Stimulated activated CD4-positive, alpha-beta T cell treated with anti-CD3 and anti-CD28 coated beads, Interleukin-4, amount 100 ng/mL, for 1 hour (primary cell): ENCODE measurements at regions not wholly inside any gene's neighbourhood (a gene's known extent, or its start where the extent isn't known, plus 50 kb on each side); places are given as distances from the start of the nearest gene placed in this dataset.

Experiments used
- DNase-seq: peaks from one replicate; pipeline ENCODE4 v3.0.0-alpha.2; 2020

DNA sequence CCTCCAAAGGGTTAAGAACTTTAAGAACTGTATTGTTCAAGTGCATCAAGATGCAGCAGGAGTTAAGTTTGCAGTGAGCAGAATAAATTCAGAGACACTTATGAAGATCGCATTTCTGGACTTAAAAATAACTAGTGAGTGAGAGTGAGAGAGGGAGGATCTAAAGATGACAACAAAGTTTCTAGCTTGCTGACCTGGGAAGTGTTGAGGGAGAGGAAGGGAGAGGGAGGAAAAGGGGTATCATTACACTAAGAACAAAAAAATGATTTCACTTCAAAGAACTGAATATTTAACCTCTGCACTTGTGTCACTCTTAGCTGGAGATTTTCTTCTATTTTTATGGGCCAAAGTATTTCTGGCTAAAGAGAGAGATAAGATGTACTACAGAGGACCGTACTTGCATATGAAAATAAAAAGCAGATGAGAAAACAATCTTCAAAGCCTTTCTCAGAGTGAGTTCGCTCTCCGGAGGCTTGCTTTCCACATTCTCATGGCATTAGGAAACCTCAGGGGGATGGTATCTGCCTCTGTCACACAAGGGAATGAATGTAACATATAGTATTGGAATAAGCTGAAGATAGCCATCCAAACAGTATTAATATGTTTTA lies 91.4 kb upstream of the TJP1 start:
- DNase-seq, result no peak

DNA sequence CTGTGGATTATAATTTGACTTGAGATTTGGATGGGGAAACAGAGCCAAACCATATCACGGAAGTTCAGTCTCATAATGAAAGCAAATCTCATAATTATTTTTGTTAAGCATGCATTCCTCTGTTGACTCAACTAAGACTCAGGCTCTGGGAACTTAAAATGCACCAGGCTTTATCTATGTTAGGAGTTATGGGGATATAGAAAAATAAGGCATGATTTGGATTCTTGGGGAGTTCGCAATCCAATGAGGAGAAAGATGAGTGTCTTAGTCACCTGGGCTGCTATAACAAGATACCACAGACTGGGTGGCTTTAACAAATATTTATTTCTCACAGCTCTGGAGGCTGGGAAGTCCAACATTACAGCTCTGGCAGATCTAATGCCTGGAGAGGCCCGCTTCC lies 89.4 kb upstream of the TJP1 start:
- DNase-seq, result no peak

DNA sequence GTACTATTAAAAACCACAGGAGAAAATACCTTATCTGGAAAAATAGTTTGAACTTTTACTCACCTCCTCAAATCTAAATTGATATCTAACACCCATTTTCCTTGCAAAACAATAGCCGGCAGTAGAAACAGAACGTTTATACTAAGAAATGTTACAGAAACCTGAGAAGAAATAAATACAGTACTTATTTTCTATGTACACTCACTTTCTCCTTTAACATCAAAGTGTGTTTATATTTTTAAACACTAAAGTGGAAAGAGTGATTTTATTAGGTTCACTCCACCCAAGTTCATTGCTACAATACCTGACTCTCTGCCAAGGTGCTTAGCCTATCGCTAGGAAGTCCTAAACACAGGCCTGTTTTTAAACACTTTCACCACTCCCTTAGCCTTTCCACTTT lies 87.8 kb upstream of the TJP1 start:
- DNase-seq, result no peak

DNA sequence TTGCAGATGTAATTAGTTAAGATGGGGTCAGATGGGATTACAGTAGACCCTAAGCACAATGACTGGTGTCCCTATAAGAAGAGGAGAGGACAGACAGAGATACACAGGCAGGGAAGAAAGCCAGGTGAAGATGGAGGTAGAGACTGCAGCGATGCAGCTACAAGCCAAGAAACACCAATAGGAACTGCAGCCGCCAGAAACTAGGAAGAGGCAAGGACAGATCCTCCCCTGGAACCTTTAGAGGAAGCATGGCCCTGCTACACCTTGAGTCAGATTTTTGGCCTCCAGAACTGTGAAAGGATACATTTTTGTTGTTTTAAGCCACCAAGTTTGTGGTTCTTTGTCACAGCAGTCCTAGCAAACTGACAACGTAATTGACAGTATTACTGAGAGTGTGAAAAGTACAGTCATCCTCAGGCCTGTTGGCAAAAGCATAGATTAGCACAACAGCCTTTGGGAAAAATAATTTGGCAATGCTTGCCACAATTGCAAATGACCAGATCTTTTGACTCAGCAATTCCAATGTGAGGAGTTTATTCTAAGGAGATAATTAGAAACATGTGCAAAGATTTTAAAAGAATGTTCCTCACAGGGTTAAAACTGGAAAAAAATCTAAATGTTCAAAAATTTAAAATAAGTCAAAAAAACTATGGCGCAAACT lies 82.6 kb upstream of the TJP1 start:
- DNase-seq, result no peak

DNA sequence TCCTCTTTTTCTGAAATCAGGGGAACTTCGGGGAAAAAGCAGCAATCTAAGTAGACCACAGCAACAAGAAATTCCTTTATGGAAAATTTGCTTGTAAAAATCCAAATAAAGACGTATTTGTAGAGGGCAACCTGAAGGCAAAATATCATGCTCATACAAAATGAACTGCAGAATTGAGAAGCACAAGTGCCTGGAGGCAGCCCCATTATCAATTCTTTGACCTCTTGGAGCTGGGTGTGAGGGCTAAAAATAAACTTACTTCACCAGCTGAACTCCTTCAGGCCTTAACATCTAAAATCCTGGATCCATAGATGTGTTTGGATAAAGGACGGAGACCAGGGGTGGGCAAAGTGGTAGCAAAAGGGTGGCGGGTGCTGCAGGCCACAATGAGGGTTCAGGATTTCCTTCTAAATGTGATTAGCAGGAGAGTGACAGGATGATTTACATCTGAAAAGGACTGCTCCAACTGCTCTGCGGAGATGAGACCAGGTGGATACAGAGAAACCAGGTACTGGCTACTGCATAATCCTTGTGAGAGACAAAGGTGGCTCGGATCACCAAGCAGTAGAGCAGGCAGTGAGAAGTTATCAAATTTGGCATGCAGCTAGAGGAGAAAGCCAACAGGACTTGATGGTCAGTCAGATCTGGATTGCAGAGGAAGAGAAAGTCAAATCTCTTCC lies 81.7 kb upstream of the TJP1 start:
- no peak for DNase-seq

DNA sequence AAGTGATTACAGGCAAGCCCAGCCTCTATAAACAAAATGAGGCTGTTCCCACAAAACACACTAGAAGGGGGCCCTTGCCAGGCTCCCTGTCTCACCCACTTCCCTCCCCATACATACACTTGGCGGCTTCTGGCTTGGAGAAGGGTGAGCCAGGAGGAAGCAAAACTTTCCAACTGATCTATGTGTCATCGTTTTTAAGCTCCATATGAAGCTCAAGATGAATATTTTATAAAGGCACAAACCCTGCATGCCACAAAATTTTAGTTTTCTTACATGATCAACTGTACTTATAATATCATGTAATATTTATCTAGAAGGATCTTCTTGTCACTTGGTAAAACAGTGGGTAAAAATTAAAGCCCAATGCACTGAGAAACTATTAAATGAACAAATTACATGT lies 80.8 kb upstream of the TJP1 start:
- no peak for DNase-seq

DNA sequence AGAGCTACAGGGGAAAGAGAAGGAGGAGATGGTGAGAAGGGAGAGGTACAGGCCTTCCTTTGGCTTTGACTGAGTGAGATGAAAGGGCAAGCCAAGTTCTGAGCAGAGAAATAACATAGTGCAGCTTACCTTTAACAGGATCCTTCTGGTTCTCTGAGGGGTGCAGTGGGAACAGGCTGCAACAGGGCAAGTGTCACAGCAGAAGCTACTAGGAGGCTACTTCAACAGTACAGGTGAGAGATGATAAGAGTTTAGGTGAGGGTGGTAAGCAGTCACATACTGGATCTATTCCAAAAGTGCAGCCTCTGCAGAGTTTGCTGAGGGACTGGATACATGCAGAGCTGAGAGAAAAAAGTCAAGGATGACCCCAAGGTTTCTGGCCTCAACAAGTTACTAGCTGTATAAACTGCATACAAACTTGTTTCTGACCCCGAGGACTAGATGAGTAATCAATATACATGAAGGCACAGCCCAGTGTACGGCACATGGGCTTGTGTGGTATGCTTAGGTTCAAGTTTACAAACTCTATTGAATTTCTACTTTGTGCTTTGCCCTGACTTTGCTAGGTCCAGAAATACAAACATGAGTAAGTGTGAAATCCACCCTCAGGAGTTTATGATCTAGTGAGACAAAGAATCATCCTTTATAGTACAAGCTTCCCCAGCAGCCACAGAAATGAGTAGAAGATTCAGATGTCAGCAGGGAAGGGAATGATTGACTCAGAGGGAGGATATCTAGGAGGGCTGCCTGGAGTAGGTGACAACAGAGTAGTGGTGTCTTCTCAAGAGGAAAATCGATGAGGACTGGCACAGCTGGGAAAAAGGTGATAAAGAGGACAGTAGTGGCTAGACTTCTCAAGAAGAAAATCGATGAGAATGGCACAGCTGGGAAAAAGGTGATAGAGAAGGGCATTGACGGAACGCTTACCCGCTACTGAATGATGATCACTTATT lies 78.2 kb upstream of the TJP1 start:
- DNase-seq, result no peak

DNA sequence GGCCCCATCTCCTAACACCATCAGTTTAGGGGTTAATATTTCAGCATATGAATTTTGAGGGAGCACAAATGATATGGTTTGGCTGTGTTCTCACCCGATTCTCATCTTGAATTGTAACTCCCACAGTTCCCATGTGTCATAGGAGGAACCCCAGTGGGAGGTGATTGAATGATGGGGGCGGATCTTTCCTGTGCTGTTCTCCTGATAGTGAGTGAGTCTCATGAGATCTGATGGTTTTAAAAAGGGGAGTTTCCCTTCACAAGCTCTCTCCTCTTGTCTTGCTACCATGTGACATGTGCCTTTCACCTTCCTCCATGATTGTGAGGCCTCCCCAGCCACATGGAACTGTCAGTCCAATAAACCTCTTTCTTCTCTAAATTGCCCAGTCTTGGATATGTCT lies 73.8 kb upstream of the TJP1 start:
- DNase-seq, result no peak

DNA sequence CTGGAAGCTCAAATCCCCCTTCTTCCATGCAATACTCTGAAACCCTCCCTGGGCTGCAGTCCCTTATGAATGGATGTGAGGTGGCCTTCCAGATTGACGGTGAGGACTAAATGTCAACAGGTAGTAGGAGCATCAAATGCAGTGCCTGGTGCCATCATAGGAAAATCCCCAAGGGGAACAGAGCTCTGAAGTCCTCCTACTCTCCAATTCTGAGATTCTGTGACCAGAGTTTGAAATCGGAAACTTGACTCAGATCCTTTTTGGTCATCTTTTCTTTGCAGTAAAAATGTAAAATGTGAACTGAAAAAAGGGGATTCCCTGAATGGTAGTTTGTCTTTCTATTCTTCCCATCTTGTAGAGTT lies 68.8 kb upstream of the TJP1 start:
- no peak for DNase-seq

DNA sequence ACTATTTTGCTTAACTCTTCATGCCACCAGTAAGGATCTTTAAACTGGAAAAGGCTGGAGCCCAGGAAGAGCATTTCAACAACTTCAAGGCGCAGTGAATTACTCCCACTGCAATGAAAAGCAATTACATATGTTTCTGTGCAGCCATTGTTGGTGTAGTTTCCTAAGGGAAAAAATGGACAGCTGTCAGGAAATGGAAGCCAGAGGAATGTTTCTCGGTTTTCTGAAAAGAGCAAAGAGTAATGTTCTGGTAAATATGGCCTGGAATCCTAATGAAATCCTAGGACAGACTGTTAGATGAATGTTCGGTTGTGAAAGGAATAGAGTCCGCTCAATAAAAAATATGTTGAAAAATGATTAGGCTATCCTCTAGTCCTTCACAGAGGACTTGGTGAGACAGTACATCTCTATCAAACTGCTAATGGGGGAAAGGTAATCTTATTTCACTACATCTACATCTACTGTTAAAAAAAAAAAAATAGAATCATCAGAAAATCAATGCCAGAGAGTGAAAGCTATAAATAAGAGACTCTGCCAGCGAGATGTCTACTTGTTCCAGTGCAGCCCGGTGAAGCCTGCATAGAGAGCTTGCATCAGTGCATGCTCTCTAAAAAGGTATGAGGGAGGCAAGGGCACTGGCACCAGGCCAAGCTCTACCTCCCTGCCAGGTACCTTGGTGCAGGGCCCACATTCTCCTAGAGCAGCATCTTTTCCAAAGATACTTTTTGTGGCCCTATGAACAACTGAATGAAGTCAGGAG lies 68.2 kb upstream of the TJP1 start:
- DNase-seq, result no peak

DNA sequence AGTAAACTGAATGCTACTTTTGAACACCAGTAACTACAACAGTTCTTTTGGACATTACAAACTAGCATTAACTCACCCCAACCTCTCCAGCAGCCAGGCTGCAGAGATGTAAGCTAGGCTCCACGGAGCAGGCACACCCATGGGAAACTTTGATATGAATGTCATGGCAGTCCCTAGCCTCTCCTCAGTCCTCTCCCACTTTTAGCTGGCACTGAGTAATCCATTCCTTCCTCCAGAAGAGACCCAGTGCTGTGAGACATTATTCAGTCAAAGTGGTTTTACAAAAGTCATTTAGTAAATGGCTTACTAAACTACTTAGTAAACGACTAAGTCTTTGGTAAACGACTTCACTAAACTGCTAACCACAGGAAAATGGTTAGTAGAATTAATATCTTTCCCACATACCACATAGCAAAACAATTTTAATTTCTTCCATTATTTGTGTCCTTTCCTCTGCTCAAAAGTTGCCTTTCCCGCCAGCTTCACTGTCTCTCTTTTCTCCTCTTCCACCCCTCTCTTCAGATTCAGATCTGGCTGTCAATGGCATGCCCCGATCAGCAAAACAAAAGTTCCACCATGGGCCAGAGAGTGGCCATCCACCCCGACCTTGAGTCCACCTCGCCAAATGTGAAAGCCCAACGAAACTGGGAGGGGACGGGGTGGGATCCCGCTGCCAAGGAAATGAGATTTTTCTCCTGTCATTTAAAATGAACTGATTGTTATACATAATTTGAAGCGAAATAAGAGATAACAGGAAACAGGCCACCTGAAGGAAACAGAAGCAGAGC lies 67.5 kb upstream of the TJP1 start:
- DNase-seq, result no peak

DNA sequence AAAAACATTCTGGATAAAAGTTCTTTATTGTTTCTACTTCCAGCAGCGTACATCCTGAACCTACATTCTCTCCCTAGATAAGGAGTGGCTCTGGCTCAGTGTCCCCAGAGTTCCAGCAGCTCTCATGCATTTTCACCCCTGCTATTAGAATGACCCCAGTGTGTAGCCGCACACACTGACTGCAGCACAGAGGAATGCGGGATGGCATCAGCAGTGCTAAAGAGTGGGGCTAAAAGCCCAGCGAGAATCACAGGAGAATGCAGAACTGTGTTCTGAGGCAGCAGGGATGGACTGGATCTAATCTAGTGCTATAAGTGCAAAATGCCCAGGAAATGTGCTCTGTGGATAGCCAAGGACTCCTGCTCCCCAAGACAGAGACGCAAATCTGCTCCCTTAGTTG lies 66.4 kb upstream of the TJP1 start:
- no peak for DNase-seq

DNA sequence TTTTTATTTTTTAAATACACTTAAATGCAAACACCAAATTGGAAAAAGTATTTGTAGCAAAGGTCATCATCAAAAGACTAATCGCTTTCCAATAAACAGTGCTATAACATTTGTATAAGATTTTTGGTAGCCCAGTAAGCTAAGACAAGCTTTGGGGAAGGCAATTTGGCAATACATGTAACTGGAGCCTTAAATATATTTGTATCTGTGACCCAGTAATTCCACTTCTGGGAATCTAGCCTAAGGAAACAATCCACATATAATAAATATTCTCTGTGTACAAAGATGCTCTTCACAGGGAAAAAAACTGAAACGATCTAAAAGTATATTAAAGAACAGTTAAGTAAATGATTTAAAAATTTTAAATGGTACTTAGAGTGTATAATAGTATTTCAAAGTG lies 65.5 kb upstream of the TJP1 start:
- no peak for DNase-seq

DNA sequence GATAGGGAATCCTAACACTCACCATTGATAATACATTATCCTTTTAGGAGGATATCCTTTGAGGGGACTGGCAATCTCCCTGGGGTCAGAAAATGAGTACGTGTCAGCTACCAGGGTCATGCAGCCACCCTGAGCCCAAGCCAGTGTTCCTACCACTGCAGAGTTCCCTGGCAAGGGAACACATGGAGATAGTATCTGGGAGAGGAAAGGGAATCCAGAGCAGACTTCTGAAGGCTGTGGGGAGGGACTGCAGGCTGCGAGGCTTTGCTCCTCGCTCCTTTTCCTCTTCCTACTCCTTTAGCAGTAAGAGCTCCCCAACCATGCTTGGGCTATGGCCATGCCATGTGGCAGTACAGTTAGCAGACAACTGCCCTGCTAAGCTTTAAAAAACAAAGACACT lies 62.9 kb upstream of the TJP1 start:
- DNase-seq, result no peak

DNA sequence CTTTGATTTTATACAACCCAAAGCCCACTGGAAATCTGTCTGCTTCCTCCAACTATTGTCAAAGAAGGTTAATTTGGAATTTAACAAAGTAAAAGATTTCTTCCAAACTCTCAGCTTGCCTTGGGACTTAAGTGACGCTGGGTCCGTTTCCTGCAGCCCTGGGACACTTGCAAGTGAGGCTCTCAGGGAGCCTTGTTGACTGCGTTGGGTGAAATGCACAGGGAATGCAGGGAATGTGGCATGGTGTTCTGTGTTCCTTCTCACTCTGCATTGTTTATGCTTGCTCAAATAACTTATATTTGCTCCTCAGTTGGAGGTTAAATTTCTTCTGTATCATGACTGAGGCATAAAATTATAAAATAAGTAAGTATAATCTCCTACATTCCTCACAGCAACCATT lies 60.9 kb upstream of the TJP1 start:
- no peak for DNase-seq

DNA sequence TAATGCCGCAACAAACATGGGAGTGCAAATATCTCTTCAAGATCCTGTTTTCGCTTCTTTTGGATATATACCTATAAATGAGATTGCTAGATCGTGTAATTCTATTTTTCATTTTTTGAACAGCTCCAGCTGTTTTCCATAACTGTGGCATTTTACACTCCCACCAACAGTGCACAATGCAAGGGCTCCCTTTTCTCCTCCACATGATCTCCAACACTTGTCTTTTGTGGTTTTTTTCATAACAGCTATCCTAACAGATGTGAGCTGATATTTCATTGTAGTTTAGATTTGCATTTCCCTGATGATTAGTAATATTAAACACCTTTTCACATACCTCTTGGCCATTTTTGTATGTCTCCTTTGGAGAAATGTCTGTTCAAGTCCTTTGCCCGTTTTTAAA lies 58.6 kb upstream of the TJP1 start:
- no peak for DNase-seq

DNA sequence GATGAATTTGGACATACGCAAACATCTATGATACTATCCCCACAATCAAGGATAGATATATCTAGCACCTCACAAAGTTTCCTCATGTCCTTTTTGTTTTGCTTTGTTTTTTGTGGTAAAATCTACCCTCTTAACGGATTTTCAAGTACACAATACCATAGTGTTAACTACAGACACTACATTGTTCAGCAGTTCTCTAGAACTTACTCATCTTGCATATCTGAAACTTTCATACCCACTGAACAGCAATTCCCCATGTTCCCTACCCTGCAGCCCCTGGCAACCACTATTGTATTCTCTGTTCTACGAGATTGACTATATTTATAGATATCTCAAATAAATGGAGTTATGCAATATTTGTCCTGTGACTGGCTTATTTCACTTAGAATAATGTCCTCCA lies 58.1 kb upstream of the TJP1 start:
- DNase-seq, result no peak

DNA sequence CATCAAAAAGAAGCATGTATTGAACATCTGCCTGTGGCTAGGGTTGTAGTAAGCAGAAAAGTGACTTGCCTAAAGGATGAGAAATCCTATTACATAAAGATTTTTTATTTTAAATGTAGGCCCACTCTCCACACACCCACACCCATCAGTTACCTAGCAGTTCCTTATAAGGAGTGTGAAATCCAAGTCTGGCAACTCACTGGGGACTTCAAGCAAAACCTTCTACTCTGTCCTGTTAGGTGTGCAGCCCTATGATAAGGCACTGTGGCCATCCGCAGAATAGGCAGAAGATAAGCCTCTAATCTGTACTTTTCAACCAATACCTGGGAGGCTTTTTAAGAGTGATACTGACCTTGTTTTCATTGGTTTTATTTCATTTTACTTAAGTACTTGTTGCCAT lies 52.7 kb upstream of the TJP1 start:
- no peak for DNase-seq

DNA sequence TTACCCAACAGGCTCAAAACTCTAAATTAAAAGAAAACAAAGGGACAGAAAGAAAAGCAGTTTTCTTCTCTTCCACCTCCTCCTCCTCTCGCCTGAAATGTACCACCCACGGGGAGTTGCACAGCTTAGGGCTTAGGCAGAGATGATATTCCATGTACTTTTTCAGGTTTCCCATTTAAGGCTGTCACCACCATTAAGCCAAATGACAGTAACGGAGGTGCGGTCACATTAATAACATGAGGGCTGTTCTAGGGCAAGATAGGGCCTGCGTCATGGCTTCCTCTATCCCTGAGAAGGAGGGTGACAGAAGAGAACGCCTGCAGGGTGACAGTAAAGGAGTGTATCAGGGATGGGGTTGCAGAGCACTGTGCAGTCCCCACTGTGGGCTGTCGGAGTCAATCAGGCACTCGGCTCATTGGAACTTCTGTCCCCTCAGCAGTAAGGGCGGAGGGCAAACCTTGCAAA lies 51.7 kb upstream of the TJP1 start:
- DNase-seq, result no peak

DNA sequence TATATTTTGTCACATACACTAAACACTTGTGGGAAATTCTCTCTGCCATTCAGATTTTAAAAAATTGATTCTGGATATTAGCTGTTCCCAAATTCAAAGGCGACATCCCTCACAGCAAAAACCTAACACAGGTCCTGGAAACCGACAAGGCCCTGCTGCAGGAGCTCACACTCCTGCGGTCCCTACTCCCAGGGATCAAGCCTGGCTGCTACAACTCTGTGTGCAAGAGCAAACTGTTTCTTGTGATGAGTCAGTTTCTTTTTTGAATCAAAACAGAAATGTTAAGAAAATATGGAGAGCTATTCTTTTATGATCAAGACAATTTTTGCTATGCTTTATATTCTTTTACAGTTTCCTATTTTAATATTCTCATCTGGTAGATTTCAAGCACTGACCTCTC lies 51.0 kb upstream of the TJP1 start:
- DNase-seq, result no peak

DNA sequence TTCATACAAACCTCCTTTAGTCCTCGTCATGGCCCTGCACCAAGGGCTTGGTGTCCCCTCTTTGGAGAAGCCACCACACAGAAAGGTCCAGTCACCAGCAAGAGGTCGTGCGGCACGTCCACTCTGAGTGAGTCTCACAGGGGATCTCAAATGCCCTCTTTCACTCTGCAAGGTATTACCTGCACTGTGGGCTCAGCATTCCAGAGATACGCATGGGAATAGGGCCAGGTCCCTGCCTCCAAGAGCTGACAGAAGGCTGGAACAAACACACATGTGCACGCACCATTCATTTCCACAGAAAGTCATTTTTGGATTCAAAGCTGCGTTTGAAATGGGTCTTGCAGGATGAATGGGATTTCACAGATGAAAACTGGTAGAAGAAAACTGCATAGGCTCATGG lies 50.4 kb upstream of the TJP1 start:
- no peak for DNase-seq
